Osteoblast (primary cell): ENCODE measurements at regions not wholly inside any gene's neighbourhood (a gene's known extent, or its start where the extent isn't known, plus 50 kb on each side); places are given as distances from the start of the nearest gene placed in this dataset.
A peak's percentile ranks its signal among the peaks of the same experiment; 100 is the strongest.
"Not testable (repeated sequence)": the region's sequence is repeated elsewhere in the genome, so short reads cannot be mapped to it uniquely, and the experiment has no call there.

Source experiments
- DNase-seq: peaks from one replicate; pipeline ENCODE4 v3.0.0; 2011; ENCODE audit warnings: low spot score, mixed read lengths; ENCODE audit not compliant: insufficient read length; ENCODE audit errors: missing footprints
- H2AFZ ChIP-seq: 2 replicates; pipeline ENCODE4 v1.6.0; 2011; ENCODE audit warnings: mild to moderate bottlenecking, low read length
- H3K27ac ChIP-seq: 2 replicates; pipeline ENCODE4 v1.5.1; 2011; ENCODE audit warnings: mild to moderate bottlenecking, low read depth, low read length, moderate library complexity
- H3K27me3 ChIP-seq: 2 replicates; pipeline ENCODE4 v1.6.0; 2012; ENCODE audit warnings: mild to moderate bottlenecking, control low read depth, inconsistent platforms, low read length, moderate library complexity; ENCODE audit not compliant: insufficient read depth
- H3K36me3 ChIP-seq: 2 replicates; pipeline ENCODE4 v1.5.1; 2011; ENCODE audit warnings: mild to moderate bottlenecking, low read length, control low read depth, moderate library complexity; ENCODE audit not compliant: insufficient read depth
- H3K4me1 ChIP-seq: 2 replicates; pipeline ENCODE4 v1.5.1; 2011; ENCODE audit warnings: mild to moderate bottlenecking, low read length, control low read depth, moderate library complexity; ENCODE audit not compliant: insufficient read depth
- H3K4me2 ChIP-seq: 2 replicates; pipeline ENCODE4 v1.6.0; 2011; ENCODE audit warnings: mild to moderate bottlenecking, low read length; ENCODE audit not compliant: insufficient read depth
- H3K4me3 ChIP-seq: fragments of 200-600 bp; sonication (generic); 3 replicates; pipeline ENCODE4 v1.5.1; 2012; ENCODE audit warnings: mild to moderate bottlenecking, low read length, inconsistent platforms; ENCODE audit not compliant: insufficient read depth
- H3K79me2 ChIP-seq: 2 replicates; pipeline ENCODE4 v1.6.0; 2012; ENCODE audit warnings: mild to moderate bottlenecking, low read length, control low read depth, inconsistent platforms; ENCODE audit not compliant: insufficient read depth
- H3K9me3 ChIP-seq: 2 replicates; pipeline ENCODE4 v1.5.1; 2011; ENCODE audit warnings: low read depth, low read length, control low read depth
- H4K20me1 ChIP-seq: 2 replicates; pipeline ENCODE4 v1.6.0; 2012; ENCODE audit warnings: mild to moderate bottlenecking, low read length, control low read depth; ENCODE audit not compliant: insufficient read depth
- TF ChIP-seq, protein P1 (sequence below): IDR thresholded peaks from 2 replicates; pipeline ENCODE4 v1.5.1; 2011; ENCODE audit warnings: mild to moderate bottlenecking, low read depth, low read length, moderate library complexity; ENCODE audit errors: extremely low read depth

DNA sequence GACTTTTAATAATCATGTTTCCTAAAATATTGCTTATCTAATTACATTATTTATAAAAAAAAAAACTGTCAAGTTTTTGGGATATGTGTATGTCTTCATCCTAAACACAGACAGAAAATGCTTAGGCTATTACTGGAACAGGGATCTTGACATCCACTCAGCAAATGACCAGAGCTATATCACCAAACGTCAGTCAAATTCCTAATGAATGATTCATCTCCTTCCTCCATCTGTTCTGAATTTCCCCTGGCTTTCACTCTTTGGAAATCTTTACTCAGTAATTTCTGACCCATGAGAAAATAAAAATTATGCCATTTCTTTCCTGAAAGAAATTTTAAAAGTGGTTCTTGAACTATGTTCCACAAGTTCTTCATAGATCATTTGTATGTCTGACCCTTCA, 552.4 kb upstream of the KCND2 start:
- H2AFZ ChIP-seq: no peak overlapping the region
- H3K4me3 ChIP-seq: no peak overlapping the region
- H3K4me2 ChIP-seq: no peak overlapping the region
- H3K36me3 ChIP-seq: no peaks in the 10 kb centered on the region
- H4K20me1 ChIP-seq: no peaks in the 10 kb centered on the region
- no peaks in the 10 kb centered on the region for H3K79me2 ChIP-seq
- no peaks in the 10 kb centered on the region for H3K9me3 ChIP-seq
- no peaks in the 10 kb centered on the region for H3K4me1 ChIP-seq
- no peaks in the 10 kb centered on the region for H3K27me3 ChIP-seq
- TF ChIP-seq, protein P1, sequence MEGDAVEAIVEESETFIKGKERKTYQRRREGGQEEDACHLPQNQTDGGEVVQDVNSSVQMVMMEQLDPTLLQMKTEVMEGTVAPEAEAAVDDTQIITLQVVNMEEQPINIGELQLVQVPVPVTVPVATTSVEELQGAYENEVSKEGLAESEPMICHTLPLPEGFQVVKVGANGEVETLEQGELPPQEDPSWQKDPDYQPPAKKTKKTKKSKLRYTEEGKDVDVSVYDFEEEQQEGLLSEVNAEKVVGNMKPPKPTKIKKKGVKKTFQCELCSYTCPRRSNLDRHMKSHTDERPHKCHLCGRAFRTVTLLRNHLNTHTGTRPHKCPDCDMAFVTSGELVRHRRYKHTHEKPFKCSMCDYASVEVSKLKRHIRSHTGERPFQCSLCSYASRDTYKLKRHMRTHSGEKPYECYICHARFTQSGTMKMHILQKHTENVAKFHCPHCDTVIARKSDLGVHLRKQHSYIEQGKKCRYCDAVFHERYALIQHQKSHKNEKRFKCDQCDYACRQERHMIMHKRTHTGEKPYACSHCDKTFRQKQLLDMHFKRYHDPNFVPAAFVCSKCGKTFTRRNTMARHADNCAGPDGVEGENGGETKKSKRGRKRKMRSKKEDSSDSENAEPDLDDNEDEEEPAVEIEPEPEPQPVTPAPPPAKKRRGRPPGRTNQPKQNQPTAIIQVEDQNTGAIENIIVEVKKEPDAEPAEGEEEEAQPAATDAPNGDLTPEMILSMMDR: no peak
- H3K27ac ChIP-seq: peak overlapping the region; percentile 62
- peak; percentile 46 for DNase-seq

DNA sequence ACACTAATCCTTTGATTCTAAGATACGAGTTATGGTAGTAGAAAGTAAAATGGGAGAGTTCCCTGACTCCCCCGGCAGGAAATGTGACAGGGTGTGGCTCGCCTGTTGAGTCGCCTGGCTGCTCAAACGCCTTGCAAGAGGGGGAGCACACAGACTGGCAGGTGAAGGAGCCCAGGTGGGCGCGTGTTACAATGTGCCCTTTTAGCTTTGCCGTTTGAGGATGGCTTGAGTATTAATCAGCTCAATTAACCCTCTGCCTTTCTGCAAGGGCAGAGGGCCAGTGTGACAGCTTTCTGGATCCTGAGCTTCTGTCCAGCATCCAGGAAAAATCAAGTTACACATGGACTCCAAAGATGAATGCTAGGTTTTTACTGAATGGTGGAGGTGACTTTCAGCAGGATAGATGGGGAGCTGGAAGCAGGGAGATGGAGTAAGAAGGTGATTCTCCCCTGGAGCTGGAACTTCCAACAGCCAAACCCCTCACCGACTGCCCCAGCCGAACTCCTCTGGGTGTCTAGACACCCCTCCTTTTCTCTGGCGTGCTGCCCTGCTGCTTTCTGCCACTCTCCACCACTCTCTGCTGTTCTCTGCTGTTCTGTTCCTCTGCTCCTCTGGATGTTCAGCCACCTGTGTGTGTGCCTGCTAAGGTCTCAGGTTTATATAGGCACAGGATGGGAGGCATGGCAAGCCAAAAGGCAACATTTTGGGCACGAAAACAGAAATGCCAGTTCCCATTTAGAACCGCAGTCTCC, 548.8 kb upstream of the KCND2 start:
- H3K4me1 ChIP-seq: no peaks in the 10 kb centered on the region
- H3K4me2 ChIP-seq: no peak overlapping the region
- TF ChIP-seq, protein P1: no peak
- H3K27me3 ChIP-seq: no peaks in the 10 kb centered on the region
- peak overlapping the region; percentile 19 for H2AFZ ChIP-seq
- no peaks in the 10 kb centered on the region for H4K20me1 ChIP-seq
- no peak overlapping the region for H3K27ac ChIP-seq
- no peaks in the 10 kb centered on the region for H3K79me2 ChIP-seq
- DNase-seq: no peak
- H3K9me3 ChIP-seq: no peaks in the 10 kb centered on the region
- H3K4me3 ChIP-seq: no peak overlapping the region
- H3K36me3 ChIP-seq: no peaks in the 10 kb centered on the region

DNA sequence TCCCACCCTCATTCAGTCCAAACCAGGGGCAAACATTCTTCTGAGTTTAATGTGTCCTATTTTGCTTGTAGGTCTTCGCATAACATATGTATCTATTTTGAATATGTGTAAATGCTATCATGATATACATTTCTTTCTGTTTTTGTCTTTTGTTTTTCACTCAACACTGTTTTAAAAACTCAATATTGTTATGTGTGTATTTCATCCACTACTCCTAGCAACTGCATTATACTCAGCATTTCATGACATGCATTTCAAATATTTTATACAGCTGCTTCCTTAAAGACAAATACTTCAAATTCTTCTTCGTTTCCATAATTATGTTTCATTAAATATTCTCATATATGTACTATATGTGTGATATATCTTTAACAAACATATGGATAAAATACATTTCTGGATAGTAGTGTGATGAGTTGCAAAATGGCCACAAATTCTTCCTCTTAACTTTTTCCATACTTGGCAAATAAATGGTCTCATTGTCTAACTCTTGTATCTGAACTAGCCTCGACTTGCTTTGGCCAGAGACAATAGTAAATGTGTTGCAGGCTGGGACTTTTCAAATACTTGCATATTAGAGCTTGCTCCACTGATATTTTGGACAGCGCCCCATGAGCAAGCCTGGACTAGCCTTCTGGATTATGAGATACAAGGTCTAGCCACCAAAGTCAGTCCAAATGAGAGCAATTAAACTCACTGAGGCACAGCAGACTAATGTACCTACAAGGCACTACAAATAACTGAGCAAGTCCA, 539.7 kb upstream of the KCND2 start:
- TF ChIP-seq, protein P1: no peak
- no peak overlapping the region for H2AFZ ChIP-seq
- no peaks in the 10 kb centered on the region for H3K79me2 ChIP-seq
- H3K27me3 ChIP-seq: no peaks in the 10 kb centered on the region
- DNase-seq: no peak
- H3K4me1 ChIP-seq: no peaks in the 10 kb centered on the region
- H3K36me3 ChIP-seq: no peaks in the 10 kb centered on the region
- no peak overlapping the region for H3K4me2 ChIP-seq
- no peak overlapping the region for H3K4me3 ChIP-seq
- H3K27ac ChIP-seq: no peak overlapping the region
- H4K20me1 ChIP-seq: no peaks in the 10 kb centered on the region
- H3K9me3 ChIP-seq: no peaks in the 10 kb centered on the region

DNA sequence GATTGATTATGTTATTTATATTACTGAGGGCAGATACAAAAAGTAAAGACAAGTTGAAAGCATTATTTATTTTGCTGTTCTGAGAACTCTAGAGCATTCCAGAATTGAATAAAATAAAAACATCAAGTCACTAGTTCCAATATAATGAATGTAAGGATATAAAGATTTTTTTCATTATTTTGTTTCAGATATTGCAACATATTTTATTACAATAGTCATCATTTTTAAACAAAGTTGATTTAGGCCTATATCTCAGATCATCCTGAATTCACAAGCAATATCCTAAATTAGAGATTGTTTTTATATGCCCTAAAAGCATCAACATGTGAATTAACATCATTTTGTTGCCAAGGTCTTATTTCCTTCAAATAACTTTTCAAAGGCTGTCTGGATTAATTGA, 535.6 kb upstream of the KCND2 start:
- H3K27me3 ChIP-seq: no peaks in the 10 kb centered on the region
- TF ChIP-seq, protein P1: no peak

DNA sequence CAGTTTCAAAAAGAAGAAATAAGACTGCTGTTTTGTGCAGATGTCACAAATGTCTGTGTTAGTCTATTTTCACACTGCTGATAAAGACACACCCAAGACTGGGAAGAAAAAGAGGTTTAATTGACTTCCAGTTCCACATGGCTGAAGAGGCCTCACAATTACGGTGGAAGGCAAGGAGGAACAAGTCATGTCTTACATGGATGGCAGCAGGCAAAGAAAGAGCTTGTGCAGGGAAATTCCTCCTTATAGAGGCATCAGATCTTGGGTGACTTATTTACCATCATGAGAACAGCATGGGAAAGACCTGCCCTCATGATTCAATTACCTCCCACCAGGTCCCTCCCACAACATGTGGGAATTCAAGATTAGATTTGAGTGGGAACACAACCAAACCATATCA, 527.7 kb upstream of the KCND2 start:
- not testable (repeated sequence) for H3K4me3 ChIP-seq

More for the DNA sequence above, 535.6 kb upstream of the KCND2 start:
- H3K36me3 ChIP-seq: no peaks in the 10 kb centered on the region
- H3K79me2 ChIP-seq: no peaks in the 10 kb centered on the region
- no peak for DNase-seq
- H3K27ac ChIP-seq: no peak overlapping the region
- no peaks in the 10 kb centered on the region for H3K4me1 ChIP-seq
- H3K4me3 ChIP-seq: no peak overlapping the region
- no peaks in the 10 kb centered on the region for H4K20me1 ChIP-seq
- H3K9me3 ChIP-seq: no peaks in the 10 kb centered on the region
- H3K4me2 ChIP-seq: no peak overlapping the region
- H2AFZ ChIP-seq: no peak overlapping the region

More for the DNA sequence above, 527.7 kb upstream of the KCND2 start:
- H3K79me2 ChIP-seq, H3K4me2 ChIP-seq, H3K36me3 ChIP-seq, H3K9me3 ChIP-seq, H2AFZ ChIP-seq, DNase-seq, H3K4me1 ChIP-seq, H3K27ac ChIP-seq, H4K20me1 ChIP-seq, H3K27me3 ChIP-seq: not testable (repeated sequence)
